GM23248 (cell line): ENCODE measurements at regions not wholly inside any gene's neighbourhood (a gene's known extent, or its start where the extent isn't known, plus 50 kb on each side); places are given as distances from the start of the nearest gene placed in this dataset.

Experiments
- EZH2 ChIP-seq: fragments of 200-600 bp; sonication (generic); IDR thresholded peaks from 2 replicates; pipeline ENCODE4 v1.6.1; 2018; ENCODE audit warnings: antibody characterized with exemption, mild to moderate bottlenecking; ENCODE audit not compliant: insufficient read depth, poor library complexity, severe bottlenecking
- EZH2phosphoT487 ChIP-seq: fragments of 200-600 bp; sonication (generic); IDR thresholded peaks from 2 replicates; pipeline ENCODE4 v1.6.1; 2018; ENCODE audit warnings: antibody characterized with exemption, moderate library complexity, mild to moderate bottlenecking, low read depth; ENCODE audit not compliant: insufficient read depth

DNA sequence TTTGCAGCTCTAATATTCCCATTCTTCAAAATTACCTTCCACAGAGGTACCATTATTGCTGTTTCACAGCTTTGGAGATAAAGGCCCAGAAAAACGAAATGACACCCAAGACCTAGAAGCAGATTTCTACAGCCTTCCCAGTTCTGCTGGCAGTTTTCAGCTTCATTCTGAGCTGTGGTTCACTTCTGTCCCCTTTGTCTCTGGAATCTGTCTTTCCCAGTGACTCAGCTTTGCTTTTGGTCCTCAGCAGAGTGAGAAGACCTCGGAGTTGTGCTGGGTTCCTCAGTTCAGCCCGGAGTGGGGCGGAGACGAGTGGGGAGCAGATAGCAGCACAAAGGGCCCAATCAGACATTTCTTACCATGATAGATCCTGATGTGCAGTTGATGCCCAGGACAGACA is 180.7 kb upstream of the CXCR4 start:
- TF ChIP-seq EZH2 (no peak), EZH2phosphoT487 (no peak)
